Activated CD8-positive, alpha-beta memory T cell treated with anti-CD3 and anti-CD28 coated beads for 4 hours (primary cell): ENCODE measurements at regions not wholly inside any gene's neighbourhood (a gene's known extent, or its start where the extent isn't known, plus 50 kb on each side); places are given as distances from the start of the nearest gene placed in this dataset.

Experiments
- DNase-seq, 2 donors: peaks; one replicate each; pipeline ENCODE4 v3.0.0-alpha.2; 2020; ENCODE audit warnings: low read depth in 2 of 2

DNA sequence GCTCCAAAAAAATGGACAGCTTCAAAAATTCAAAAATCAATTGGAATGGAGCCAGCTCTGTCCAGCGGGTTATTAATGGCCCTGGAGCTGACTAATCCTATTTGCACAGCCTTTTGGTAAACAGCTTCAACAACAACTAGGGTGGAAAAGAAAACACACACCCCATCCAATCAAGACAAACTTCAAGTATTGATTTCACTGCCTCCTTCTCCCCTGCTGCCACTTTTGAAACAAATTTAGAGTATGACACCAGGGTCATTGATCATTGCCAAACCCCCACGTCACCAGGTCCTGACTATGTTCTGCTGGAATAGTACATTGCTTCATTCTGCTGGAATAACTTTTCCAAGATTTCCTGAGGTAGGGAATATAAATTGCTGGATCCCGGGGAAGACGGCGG is 56.8 kb upstream of the GTF3A start:
- no peak for DNase-seq

- no peak for DNase-seq
These were observed 54.0 kb upstream of the GTF3A start for GRCh38 chr13:27370305-27370872.

DNA sequence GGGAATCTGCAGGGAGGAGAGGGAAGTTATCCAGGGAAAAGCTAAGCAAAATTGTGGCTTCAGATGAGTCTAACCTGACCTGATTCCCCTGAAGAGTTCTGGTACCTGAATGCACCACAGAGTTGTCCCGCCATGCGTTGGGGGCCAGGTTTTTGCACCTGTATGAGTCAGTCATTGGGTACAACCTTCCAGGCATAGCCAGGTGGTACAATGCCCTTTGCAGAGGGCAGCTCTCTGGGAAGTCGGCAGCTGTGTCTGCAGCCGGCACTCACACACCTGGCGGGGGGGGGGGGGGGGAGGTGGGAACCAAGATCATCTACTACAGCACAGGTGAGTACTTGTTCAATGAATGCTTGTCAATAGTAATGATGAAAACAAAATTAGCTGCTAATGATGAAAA is 52.5 kb upstream of the GTF3A start:
- no peak for DNase-seq

DNA sequence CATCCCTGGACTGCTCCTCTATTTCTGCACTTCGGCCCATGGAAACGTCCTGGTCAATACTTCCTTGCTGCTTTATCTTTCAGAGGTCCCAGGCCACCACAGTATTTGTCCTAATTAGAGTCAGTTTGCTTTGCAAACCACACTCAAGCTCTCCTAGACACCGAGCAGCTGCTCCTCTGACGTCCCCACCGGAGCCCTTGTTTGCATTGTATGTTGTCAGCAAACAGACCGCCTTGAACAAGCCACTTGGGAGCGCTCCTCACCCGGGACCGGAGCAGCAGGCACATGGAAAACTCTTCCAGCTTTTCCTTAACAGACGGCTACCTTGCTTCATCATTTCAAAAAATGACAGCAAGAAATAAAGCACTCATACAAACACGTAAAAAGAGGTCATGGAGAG is 51.5 kb upstream of the GTF3A start:
- no peak for DNase-seq

- no peak for DNase-seq
These were observed 50.2 kb upstream of the GTF3A start for GRCh38 chr13:27374126-27374613.
